GM12801 (cell line): ENCODE measurements at regions not wholly inside any gene's neighbourhood (a gene's known extent, or its start where the extent isn't known, plus 50 kb on each side); places are given as distances from the start of the nearest gene placed in this dataset.

ENCODE experiments used
- TF ChIP-seq, protein P1 (sequence below): IDR thresholded peaks from one replicate; pipeline ENCODE4 v1.5.1; 2011; ENCODE audit warnings: control low read depth; ENCODE audit not compliant: insufficient read length; ENCODE audit errors: extremely low read depth

DNA sequence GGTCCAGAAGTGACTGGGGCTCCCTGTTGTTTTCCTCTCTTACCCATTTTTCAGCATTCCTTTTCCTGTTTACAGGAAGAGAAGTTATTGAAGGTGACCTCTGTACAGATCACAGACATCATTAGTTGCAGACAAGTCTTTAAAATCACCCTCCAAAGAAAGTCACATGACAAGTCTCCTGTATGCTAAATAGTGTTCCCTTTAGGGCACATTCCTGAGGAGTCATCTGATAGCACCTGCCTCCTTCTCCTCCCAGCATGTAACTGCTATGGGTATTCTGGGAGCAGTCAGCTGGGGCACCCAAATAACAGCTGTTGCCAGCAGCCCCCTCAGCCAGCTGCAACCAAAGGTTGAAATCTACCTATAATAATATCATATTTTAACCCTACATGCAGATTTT is 200.6 kb downstream of the PTGER3 start:
- TF ChIP-seq, protein P1, sequence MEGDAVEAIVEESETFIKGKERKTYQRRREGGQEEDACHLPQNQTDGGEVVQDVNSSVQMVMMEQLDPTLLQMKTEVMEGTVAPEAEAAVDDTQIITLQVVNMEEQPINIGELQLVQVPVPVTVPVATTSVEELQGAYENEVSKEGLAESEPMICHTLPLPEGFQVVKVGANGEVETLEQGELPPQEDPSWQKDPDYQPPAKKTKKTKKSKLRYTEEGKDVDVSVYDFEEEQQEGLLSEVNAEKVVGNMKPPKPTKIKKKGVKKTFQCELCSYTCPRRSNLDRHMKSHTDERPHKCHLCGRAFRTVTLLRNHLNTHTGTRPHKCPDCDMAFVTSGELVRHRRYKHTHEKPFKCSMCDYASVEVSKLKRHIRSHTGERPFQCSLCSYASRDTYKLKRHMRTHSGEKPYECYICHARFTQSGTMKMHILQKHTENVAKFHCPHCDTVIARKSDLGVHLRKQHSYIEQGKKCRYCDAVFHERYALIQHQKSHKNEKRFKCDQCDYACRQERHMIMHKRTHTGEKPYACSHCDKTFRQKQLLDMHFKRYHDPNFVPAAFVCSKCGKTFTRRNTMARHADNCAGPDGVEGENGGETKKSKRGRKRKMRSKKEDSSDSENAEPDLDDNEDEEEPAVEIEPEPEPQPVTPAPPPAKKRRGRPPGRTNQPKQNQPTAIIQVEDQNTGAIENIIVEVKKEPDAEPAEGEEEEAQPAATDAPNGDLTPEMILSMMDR: no peak

DNA sequence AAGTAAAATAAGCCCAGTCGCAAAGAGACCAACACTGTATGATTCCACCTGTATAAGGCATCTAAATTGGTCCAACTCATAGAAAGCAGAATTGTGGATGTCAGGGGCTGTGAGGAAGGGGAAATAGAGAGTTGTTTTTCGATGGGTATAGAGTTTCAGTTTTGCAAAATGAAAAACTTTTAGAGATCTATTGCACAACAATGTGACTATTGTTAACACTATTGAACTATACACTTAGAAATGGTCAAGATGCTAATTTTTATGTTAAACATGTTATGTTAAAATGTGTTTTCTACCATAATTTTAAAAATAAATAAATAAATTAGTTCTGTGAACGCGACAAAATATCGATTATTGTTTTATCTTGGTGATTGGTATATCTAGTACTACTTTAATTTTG is 192.4 kb downstream of the PTGER3 start:
- TF ChIP-seq, protein P1: no peak

DNA sequence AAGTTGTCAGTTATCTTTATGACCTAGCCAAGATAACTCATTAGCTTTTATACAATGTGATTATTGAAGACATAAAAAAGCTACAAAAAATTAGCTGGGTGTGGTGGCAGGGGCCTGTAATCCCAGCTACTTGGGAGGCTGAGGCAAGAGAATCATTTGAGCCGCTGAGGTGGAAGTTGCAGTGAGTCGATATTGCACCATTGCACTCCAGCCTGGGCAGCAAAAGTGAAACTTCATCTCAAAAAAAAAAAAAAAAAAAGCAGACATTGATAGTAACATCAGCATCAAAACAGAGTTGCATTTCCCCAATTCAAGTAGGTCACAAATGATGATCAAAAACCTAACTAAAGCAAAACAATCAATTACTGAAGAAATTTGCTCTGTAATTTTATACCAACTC is 191.4 kb downstream of the PTGER3 start:
- TF ChIP-seq, protein P1: no peak

DNA sequence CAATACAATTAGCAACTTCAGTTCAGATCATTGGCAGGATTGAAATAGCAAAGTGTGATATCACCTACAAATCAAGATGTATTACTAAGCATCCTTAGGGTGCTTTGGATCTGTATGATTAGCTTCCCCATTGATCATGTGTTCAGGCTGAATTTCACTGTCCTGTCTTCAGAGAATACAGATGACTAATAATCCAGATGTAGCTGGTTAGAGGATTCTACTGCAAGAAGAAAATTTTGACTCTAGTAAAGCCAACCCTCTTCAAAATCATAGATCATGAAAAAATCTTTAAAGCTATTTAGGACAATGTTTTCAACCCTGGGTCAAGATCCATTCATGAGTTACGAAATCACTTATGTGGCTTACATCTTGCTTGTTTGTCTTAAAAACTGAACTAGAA is 184.4 kb downstream of the PTGER3 start:
- TF ChIP-seq, protein P1: no peak

DNA sequence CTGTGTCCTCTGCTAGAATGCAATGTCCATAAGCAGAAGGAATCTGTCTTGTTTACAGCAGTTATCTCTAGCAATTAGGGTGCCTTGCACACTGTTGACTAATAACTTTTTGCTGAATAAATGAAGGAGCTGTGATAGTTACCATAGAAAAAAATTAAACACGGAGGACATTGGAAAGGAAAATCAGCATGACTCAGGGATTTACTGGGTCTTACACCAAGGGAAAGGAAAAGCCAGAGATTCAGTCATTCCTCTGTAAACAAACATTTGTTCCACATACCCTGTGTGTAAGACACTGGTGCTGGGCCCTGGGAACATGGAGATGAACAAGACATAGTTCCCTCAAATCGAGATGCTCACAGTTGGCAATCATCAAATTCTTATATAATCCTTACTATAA is 183.3 kb downstream of the PTGER3 start:
- TF ChIP-seq, protein P1: no peak

DNA sequence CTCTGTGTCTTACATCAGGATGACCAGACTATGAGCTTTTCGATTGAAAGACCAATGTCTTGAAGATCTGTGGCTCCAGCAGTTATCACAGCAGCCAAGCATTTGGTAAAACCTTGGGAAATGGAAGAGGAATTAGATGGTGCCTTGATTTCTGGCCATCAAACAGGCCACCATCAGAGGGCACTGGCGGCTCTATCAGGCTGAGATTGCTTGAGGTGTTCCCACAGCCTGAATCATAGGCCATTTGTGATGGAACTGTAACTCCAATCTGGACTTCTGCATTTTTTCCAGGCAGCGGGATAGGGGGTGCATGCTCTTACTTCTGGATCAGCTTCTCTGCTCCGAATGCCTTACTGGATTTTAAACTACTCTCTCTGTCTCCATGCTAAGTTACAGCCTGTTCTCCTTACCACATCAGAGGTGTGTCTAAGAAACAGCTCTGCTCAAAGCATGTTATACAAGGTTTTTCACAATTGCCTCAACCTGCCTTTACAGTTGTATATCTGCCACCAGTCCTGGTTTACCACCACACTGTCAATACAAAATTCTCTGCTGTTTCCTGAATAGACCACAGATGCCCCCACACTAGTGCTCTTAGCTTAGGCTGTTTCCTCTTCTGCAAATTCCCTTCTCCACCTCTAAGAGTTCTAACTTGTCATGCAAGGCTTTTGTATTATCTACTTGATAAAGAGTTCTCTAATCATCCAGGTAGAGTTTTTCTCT is 180.9 kb downstream of the PTGER3 start:
- TF ChIP-seq, protein P1: no peak

DNA sequence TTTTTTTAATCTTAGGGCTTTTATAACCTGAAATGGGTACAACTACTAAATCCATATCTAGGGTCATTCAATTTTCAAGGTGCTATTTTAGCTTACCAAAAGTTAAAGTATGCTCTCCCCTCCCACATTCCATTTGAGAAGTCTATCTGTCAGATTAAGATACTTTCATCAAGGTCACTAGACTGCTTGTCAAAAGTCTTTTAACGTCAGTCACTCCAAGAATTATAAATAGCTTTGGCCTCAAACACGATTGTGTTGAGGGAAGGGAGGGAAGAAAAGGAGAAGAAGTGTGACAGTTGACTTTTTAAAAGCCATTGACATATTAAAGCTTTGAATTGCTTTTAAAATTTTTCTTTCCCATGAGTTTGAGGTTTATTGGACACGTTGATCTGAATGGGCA is 175.8 kb downstream of the PTGER3 start:
- TF ChIP-seq, protein P1: no peak
